Ecto neural progenitor cell (in vitro differentiated cells): ENCODE measurements at regions not wholly inside any gene's neighbourhood (a gene's known extent, or its start where the extent isn't known, plus 50 kb on each side); places are given as distances from the start of the nearest gene placed in this dataset.

Experiments used
- DNase-seq: peaks from one replicate; pipeline ENCODE4 v3.0.0-alpha.2; 2018; ENCODE audit warnings: low spot score

DNA sequence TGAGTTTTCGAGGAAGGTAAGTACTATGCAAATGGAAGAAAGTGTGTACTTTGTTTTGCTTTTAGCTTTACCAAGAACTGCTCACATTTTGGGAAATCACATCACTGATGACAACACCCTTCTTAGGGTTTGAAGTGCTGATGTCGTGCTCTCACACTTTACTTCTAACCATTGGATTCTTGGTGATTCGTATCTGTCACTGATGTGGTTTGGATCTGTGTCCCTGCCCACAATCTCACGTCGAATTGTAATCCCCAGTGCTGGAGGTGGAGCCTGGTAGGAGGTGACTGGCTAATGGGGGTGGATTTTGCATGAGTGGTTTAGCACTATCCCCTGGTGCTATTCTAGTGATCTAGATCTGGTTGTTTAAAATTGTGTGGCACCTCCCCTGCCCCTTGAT lies 75.4 kb upstream of the RGMA start:
- DNase-seq = no peak

GRCh38 chr15:93162560-93162959 lies 73.5 kb upstream of the RGMA start:
- no peak for DNase-seq

DNA sequence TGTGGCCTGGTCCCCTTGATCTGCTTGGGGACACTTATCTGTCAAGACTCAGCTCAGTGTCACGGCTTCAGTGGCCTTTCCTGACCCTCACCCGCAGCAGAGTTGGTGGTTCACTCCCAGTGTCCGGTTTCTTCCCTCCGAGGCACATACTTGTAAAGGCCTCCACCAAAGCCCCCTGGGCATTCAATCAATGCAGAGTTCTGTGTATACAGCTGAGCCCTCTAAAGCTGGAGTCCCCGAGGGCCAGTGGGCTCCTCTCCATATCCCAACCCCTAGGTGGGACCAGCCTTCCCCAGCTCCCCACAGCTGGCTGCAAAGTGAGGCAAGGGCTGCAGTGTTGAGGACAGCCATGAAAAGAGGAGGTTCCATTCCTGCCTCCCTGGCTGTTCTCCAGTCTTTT lies 70.9 kb upstream of the RGMA start:
- peak; percentile 53 for DNase-seq

DNA sequence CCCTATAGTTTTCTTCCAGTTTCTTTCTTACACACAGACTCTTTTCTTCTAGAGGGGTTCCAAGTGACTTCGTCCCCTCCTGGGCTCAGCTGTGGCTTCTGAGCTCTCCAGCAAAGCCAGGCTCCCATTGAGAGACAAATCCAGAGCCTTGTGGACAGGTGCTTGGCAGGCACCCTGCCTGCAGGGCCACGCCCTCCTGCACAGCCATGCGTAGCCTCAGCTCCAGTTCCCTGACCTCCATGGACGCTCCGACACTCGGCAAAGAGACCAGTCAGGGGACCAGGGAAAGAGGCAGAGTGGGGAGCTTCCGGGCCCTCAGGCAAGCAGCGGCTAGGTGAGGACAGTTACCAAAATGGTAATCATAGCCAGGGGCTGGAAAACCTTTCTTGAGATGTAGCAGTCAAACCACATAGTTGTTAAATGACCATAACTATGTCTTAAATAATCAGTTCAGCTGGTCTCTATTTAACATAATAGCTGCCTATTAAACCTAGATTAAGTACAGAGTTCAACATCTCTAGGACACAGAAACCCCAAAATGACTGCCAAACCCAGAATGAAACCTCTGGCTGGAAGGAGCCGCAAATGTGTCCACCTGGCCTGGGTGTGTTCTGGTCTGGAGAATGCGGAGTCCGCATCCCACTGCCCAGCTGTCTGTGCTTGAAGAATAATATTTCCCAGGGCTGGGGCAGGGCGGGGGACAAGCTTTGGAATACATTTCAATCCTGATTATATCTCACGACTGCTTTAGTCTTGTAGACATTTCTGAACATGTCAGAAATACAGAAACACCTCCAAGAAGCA lies 69.3 kb upstream of the RGMA start:
- no peak for DNase-seq

- DNase-seq = no peak
Observed at GRCh38 chr15:93154666-93155065, 65.7 kb upstream of the RGMA start.

- DNase-seq = no peak
Observed at GRCh38 chr15:93152951-93153350, 63.9 kb upstream of the RGMA start.

GRCh38 chr15:93152360-93152759 lies 63.3 kb upstream of the RGMA start:
- no peak for DNase-seq

DNA sequence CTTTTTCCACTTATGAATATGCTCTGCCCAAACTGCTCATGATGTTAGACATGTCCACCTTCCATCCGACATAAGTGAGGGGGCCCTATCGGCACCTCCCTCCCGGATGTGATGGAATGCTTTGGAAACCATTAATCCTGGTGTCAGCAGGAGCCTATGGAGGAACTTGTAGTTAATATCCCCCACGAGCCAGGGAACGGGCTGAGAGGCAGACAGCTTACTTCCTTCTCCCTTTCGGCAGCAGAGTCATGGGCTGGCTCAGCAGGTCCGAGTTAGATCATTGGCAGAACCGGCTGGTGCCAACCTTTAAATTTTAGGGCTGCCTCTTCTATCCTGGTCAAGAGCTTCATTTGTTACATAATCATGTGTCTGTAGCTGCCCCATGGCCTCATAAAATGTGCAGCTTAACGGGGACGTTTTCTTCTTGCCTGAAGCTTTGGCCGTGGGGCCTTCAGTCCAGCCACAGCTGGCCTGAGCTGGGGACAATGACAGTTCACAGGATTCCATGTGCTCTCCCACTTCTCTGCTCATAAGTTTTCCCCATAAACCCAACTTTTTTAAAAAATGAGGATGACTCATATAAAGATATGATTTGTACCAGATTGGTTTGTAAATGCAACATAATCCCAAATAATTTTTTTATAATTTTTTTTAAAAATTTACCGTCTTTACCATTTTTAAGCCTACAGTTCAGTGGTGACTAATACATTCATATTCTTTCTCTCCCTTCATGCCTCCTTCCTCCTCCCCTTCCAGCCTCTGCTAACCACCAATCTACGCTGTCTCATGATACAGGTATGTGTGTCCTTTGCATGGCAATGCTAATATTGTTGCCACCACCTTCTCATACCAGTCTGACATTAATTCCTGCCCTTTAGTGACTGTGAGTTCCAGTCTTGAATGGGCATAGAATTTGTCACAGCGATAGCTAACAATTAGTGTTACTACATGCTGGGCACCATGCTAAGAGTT lies 62.2 kb upstream of the RGMA start:
- no peak for DNase-seq

DNA sequence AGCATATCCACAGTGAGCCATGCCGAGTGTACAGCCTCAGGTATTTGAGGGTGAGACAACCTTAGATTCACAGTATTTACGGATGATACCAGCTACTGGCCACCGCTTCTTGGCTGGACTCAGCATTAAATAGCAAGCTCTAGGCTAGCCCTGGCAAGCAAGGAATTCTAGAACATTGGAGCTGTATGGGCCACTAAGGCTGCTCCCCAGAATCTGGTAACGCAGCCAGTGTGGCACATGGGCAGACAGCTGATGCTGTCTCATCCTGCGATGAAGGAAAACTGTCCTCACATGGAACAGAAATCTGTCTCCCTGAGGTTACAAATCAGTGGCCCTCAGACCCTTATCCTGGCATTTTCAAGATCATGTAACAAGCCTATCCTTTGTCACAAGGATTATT lies 57.6 kb upstream of the RGMA start:
- no peak for DNase-seq

- no peak for DNase-seq
Observed at GRCh38 chr15:93146196-93146595, 57.2 kb upstream of the RGMA start.

GRCh38 chr15:93144463-93145236 lies 55.6 kb upstream of the RGMA start:
- no peak for DNase-seq

GRCh38 chr15:93143186-93143585 lies 54.2 kb upstream of the RGMA start:
- no peak for DNase-seq

- no peak for DNase-seq
Observed at GRCh38 chr15:93141371-93141794, 52.4 kb upstream of the RGMA start.

GRCh38 chr15:93139436-93139835 lies 50.4 kb upstream of the RGMA start:
- DNase-seq = no peak

DNA sequence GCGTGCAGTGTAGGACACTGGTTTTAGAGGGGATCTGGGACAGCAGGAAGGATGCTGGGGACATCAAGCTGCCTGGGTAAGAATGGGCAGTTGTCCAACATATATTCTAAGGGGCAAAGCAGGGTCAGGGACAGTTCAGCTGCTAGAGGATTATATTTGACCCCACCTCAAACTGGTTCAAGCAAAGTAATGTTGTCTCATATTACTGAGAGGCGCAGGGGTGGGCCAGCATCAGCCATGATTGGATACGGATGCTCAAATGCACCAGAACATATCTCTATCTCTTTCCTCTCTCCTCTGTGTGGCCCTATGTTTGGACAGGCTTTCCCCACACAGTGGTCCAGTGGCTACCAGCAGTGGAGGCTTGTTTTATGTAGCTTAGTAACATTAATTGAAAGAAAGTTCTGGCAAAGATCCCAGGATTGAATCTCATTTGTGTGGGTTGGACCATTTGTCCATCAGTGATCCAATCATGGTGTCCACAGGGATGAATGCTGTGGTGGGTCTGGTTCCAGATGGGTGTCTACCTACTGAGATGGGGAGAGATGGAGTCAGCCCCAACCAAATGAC lies 49.8 kb upstream of the RGMA start:
- no peak for DNase-seq
